ENCODE measurements at regions not wholly inside any gene's neighbourhood (a gene's known extent, or its start where the extent isn't known, plus 50 kb on each side); places are given as distances from the start of the nearest gene placed in this dataset.

DNA sequence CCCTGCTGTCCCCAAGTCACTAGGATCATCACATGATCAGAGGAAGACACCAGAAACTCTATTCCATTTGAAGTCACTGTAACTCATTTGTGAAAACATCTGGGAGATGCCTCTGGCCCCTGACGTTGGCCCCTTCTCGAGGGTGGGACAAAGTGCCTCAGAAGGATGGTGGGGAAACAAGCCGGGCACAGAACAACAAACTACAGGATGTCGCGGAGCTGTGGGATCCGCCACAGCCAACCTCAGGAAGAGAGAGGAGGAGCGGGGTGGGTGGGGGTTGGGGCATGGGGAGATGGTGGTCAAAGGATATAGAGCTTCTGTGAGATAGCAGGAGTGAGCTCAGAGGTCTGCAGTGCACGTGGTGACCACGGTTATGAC, 265.6 kb upstream of the TCERG1L start:
- TF ChIP-seq POLR2A (IDR thresholded peaks at IDR 0.05; ENCODE audit: extremely low read depth, insufficient read length) (no peak), CTCF (IDR thresholded peaks at IDR 0.05; ENCODE audit: low read depth, low read length) (no peak), MAX (IDR thresholded peaks at IDR 0.05; ENCODE audit: low read depth, low read length) (no peak)

All from NB4 (cell line).